GM12874 (cell line): ENCODE measurements at regions not wholly inside any gene's neighbourhood (a gene's known extent, or its start where the extent isn't known, plus 50 kb on each side); places are given as distances from the start of the nearest gene placed in this dataset.

Experiments used
- TF ChIP-seq, protein P1 (sequence below): IDR thresholded peaks from 2 replicates; pipeline ENCODE4 v1.5.1; 2011; ENCODE audit warnings: low read depth, mild to moderate bottlenecking, control low read depth, low read length, moderate library complexity; ENCODE audit not compliant: insufficient read depth

DNA sequence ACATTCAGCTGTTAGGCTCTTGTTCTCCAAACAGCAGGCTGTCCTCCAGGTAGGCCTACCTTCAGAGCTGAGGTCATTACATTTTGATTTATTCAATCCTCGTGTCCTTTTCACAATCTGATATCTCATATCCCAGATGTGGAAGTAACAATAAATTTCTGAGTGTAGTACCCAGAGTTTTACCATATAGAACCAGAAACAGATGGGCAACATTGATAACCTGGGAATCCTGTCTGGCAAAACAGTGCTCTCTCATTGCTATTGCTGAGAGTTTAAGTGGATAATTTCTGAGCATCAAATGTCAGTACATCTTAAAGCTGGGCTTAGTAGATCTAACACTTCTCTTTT is 1007.8 kb downstream of the REEP3 start:
- TF ChIP-seq, protein P1, sequence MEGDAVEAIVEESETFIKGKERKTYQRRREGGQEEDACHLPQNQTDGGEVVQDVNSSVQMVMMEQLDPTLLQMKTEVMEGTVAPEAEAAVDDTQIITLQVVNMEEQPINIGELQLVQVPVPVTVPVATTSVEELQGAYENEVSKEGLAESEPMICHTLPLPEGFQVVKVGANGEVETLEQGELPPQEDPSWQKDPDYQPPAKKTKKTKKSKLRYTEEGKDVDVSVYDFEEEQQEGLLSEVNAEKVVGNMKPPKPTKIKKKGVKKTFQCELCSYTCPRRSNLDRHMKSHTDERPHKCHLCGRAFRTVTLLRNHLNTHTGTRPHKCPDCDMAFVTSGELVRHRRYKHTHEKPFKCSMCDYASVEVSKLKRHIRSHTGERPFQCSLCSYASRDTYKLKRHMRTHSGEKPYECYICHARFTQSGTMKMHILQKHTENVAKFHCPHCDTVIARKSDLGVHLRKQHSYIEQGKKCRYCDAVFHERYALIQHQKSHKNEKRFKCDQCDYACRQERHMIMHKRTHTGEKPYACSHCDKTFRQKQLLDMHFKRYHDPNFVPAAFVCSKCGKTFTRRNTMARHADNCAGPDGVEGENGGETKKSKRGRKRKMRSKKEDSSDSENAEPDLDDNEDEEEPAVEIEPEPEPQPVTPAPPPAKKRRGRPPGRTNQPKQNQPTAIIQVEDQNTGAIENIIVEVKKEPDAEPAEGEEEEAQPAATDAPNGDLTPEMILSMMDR: no peak

DNA sequence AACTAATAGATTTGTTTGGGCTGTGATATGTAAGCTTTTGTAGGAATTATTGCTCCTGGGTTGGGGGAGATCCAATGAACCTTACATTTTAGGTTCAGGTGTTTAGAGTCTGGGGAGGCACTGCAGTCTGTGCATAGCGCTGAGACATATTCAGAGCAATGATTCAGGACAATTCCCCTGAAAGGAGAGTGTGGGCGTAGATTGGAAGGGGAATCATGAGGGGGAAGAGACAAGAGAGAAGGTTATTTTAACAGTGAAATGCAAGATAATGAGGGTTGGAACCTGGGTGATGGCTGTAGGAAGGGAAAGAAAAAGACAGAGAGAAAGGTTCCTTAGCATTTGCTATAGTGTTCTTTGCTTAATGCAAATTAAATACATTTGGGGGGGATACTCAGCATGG is 1013.4 kb downstream of the REEP3 start:
- TF ChIP-seq, protein P1: no peak

DNA sequence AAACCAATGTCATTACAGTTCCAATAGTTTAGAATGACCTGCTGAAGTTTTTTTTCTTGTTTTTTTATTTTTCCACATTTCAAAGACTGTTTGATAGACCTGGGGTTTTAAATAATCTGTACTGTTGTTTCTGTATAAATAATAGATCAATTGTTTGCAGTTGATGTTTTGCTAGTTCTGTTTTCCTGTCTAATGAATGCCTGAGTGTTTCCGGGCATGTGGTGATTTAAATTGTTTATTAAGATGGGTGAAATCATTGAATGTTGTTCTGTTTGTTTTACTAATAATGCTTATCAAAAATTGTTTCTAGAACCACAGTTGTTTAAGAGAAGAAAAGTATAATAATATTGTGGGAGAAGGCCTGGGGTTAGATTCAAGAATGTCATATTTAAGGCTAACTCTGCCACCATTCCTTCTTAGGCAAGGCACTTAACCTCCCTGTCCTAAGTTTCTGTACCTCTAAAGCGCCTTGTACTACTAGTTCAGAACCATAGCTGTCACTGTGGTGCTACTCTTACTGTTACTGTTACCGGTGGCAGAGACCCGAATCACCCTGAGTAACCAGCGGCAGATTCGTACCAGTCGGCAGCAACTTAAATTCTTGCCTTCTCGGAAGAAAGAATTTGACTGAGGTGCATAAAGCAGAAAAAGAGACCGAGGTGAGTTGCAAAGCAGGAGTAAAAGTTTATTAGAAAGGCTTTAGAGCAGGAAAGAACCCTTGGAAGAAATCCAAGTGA is 1014.1 kb downstream of the REEP3 start:
- TF ChIP-seq, protein P1: no peak

- TF ChIP-seq, protein P1: no peak
Observed at GRCh38 chr10:64537112-64537511, 1015.9 kb downstream of the REEP3 start.

DNA sequence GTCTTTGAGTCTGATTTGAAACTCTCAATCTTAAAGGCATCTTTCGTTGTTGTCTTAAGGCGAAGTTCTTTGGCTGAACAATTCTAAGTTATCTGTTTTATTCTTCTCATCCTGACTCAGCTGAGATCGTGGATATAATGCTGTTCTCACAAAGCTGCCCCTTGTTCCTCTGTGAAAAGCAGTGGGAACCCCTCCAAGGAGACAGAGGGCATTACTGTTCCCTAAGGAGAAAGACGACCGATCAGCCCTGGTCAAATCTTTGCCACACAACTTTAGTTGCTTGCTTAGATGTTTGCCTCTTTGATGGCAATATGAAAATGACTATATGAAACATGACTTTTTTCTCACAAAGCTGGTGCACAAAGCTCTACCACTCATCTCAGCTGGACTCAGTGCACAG is 1016.7 kb downstream of the REEP3 start:
- TF ChIP-seq, protein P1: no peak

DNA sequence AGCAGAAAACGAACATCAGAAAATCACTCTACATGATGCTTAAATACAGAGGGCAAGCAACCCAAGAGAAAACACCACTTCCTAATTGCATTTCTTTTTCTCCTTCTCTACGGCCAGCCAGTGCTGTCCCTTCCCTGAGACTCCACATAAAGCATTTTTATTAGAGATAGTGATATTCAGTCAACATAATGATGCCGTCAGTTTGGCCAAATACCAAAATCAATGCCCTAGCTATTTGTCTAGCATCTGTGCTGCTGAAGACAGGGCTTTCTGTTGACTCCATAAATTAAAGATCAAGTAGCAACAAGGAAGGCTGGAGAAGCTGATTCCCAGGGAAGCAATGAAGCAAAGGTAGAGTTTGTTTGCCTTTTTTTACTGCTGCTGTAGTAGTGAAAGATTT is 1024.9 kb downstream of the REEP3 start:
- TF ChIP-seq, protein P1: no peak

DNA sequence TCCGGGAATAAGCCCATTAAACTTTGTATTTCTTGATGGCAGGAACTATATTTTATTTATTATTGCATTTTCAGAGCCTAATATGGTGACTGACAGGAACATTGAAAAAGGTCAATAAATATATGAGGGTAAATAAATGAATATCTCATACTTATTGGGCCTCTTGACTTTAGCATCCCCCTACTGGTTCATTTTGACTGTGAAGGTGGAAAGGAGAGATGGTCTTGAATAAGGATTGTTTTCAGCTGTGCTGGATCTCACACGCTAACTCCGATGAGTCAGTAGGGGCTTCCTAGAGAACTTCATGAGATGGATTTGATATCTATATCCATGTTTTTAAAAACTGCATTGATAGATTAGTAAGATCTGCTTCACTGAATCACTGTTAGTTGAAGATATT is 1026.0 kb downstream of the REEP3 start:
- TF ChIP-seq, protein P1: no peak
